Neural cell (in vitro differentiated cells): ENCODE measurements at regions not wholly inside any gene's neighbourhood (a gene's known extent, or its start where the extent isn't known, plus 50 kb on each side); places are given as distances from the start of the nearest gene placed in this dataset.

Experiments
- H2AFZ ChIP-seq: fragments of 200-600, 300-800 bp; sonication (generic), shearing (Covaris generic); 2 replicates; pipeline ENCODE4 v1.6.0; 2014; ENCODE audit warnings: low read depth, mild to moderate bottlenecking, antibody characterized with exemption, low read length, moderate library complexity
- H3F3A ChIP-seq: fragments of 200-600 bp; shearing (Covaris generic); 2 replicates; pipeline ENCODE4 v1.6.1; 2016; ENCODE audit warnings: mild to moderate bottlenecking, moderate library complexity, mixed read lengths, antibody characterized with exemption, low read length; ENCODE audit not compliant: insufficient read depth, poor library complexity, severe bottlenecking
- H3K27ac ChIP-seq: fragments of 200-600, 300-800 bp; sonication (generic), shearing (Covaris generic); 2 replicates; pipeline ENCODE4 v1.5.1; 2014; ENCODE audit warnings: mild to moderate bottlenecking, low read length, moderate library complexity
- H3K27me3 ChIP-seq: fragments of 300-800, 200-600 bp; sonication (generic), shearing (Covaris generic); 2 replicates; pipeline ENCODE4 v1.6.0; 2014; ENCODE audit warnings: mild to moderate bottlenecking, low read depth, low read length, moderate library complexity; ENCODE audit not compliant: insufficient read depth
- H3K36me3 ChIP-seq: fragments of 300-800, 200-600 bp; sonication (generic), shearing (Covaris generic); 2 replicates; pipeline ENCODE4 v1.5.1; 2014; ENCODE audit warnings: mild to moderate bottlenecking, antibody characterized with exemption, low read length, moderate library complexity; ENCODE audit not compliant: insufficient read depth
- H3K4me2 ChIP-seq: fragments of 300-800, 200-600 bp; sonication (generic), shearing (Covaris generic); 2 replicates; pipeline ENCODE4 v1.6.0; 2014; ENCODE audit warnings: mild to moderate bottlenecking, low read length
- H3K4me3 ChIP-seq: fragments of 300-800, 200-600 bp; sonication (generic), shearing (Covaris generic); 2 replicates; pipeline ENCODE4 v1.5.1; 2014; ENCODE audit warnings: mild to moderate bottlenecking, low read length, moderate library complexity
- H3K79me2 ChIP-seq: fragments of 200-600 bp; shearing (Covaris generic); replicated peaks from 2 replicates; pipeline ENCODE4 v1.6.0; 2014; ENCODE audit warnings: mild to moderate bottlenecking, low read length, moderate library complexity; ENCODE audit not compliant: insufficient read depth
- H3K9ac ChIP-seq: fragments of 300-800, 200-600 bp; sonication (generic), shearing (Covaris generic); 2 replicates; pipeline ENCODE4 v1.6.1; 2016; ENCODE audit warnings: mild to moderate bottlenecking, low read length, mixed read lengths
- H3K9me2 ChIP-seq: fragments of 200-600 bp; shearing (Covaris generic); 2 replicates; pipeline ENCODE4 v1.6.1; 2016; ENCODE audit warnings: mild to moderate bottlenecking, low read length, mixed read lengths; ENCODE audit not compliant: insufficient read depth
- H3K9me3 ChIP-seq: fragments of 200-600, 300-800 bp; sonication (generic), shearing (Covaris generic); 2 replicates; pipeline ENCODE4 v1.6.1; 2016; ENCODE audit warnings: mild to moderate bottlenecking, mixed run types, low read length, moderate library complexity, mixed read lengths
- H4K20me1 ChIP-seq: fragments of 200-600 bp; shearing (Covaris generic); 2 replicates; pipeline ENCODE4 v1.6.1; 2016; ENCODE audit warnings: mild to moderate bottlenecking, mixed run types; ENCODE audit not compliant: insufficient read depth
- EP300 ChIP-seq: fragments of 450-650 bp; conservative IDR thresholded peaks from 2 replicates; pipeline ENCODE4 v1.6.1; 2014; ENCODE audit warnings: antibody characterized with exemption, mild to moderate bottlenecking, moderate library complexity; ENCODE audit not compliant: poor library complexity, severe bottlenecking
- EZH2 ChIP-seq: fragments of 200-600, 300-800 bp; shearing (Covaris generic), sonication (generic); IDR thresholded peaks from 2 replicates; pipeline ENCODE4 v1.6.1; 2014; ENCODE audit warnings: antibody characterized with exemption, low read length, borderline replicate concordance, mild to moderate bottlenecking; ENCODE audit not compliant: insufficient read depth, poor library complexity, severe bottlenecking
- MXI1 ChIP-seq: fragments of 450-650 bp; conservative IDR thresholded peaks from 2 replicates; pipeline ENCODE4 v1.6.1; 2014; ENCODE audit warnings: antibody characterized with exemption, mild to moderate bottlenecking; ENCODE audit not compliant: poor library complexity, severe bottlenecking
- POLR2AphosphoS5 ChIP-seq: IDR thresholded peaks from 2 replicates; pipeline ENCODE4 v1.6.1; 2012
- RAD21 ChIP-seq: fragments of 450-650 bp; conservative IDR thresholded peaks from 2 replicates; pipeline ENCODE4 v1.6.1; 2014; ENCODE audit warnings: antibody characterized with exemption, mild to moderate bottlenecking, moderate library complexity
- SMC3 ChIP-seq: fragments of 450-650 bp; conservative IDR thresholded peaks from 2 replicates; pipeline ENCODE4 v1.6.1; 2014; ENCODE audit warnings: antibody characterized with exemption, mild to moderate bottlenecking, moderate library complexity; ENCODE audit not compliant: poor library complexity
- TAF1 ChIP-seq: IDR thresholded peaks from 2 replicates; pipeline ENCODE4 v1.6.1; 2012; ENCODE audit warnings: low read depth
- TF ChIP-seq, protein P1 (sequence below): IDR thresholded peaks from 2 replicates; pipeline ENCODE4 v1.6.1; 2012; ENCODE audit warnings: borderline replicate concordance
- TF ChIP-seq, protein P2 (sequence below): fragments of 450-650 bp; IDR thresholded peaks from 2 replicates; pipeline ENCODE4 v1.5.1; 2014; ENCODE audit warnings: antibody characterized with exemption, mild to moderate bottlenecking, moderate library complexity; ENCODE audit not compliant: poor library complexity, severe bottlenecking

DNA sequence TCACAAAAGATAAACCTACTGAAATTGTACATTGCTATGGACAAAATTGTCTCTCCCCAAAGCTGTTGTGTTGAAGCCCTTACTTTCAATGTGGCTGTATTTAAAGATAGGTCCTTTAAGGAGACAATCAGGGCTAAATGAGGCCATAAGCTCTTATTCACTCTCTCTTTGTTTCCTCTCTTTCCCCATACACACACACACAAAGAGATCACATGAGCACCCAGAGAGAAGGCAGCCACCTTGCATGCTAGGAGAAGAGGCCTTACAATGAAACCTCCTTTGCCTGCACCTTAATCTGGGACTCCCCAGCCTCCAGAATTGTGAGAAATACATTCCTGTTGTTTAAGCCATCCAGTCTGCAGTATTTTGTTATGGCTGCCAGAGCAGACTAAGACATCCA is 1295.6 kb upstream of the CDH6 start:
- Histone ChIP-seq H3K9me3 (no peaks in the 10 kb centered on the region), H2AFZ (no peak overlapping the region), H3K27me3 (no peaks in the 10 kb centered on the region), H3K9me2 (no peaks in the 10 kb centered on the region), H3K27ac (no peak overlapping the region), H3K4me2 (no peak overlapping the region), H3K4me3 (no peak overlapping the region), H4K20me1 (no peaks in the 10 kb centered on the region), H3K36me3 (no peaks in the 10 kb centered on the region), H3K9ac (no peak overlapping the region), H3K79me2 (no peaks in the 10 kb centered on the region), H3F3A (no peaks in the 10 kb centered on the region)
- TF ChIP-seq EP300 (no peak), MXI1 (no peak), POLR2AphosphoS5 (no peak)
- TF ChIP-seq, protein P1, sequence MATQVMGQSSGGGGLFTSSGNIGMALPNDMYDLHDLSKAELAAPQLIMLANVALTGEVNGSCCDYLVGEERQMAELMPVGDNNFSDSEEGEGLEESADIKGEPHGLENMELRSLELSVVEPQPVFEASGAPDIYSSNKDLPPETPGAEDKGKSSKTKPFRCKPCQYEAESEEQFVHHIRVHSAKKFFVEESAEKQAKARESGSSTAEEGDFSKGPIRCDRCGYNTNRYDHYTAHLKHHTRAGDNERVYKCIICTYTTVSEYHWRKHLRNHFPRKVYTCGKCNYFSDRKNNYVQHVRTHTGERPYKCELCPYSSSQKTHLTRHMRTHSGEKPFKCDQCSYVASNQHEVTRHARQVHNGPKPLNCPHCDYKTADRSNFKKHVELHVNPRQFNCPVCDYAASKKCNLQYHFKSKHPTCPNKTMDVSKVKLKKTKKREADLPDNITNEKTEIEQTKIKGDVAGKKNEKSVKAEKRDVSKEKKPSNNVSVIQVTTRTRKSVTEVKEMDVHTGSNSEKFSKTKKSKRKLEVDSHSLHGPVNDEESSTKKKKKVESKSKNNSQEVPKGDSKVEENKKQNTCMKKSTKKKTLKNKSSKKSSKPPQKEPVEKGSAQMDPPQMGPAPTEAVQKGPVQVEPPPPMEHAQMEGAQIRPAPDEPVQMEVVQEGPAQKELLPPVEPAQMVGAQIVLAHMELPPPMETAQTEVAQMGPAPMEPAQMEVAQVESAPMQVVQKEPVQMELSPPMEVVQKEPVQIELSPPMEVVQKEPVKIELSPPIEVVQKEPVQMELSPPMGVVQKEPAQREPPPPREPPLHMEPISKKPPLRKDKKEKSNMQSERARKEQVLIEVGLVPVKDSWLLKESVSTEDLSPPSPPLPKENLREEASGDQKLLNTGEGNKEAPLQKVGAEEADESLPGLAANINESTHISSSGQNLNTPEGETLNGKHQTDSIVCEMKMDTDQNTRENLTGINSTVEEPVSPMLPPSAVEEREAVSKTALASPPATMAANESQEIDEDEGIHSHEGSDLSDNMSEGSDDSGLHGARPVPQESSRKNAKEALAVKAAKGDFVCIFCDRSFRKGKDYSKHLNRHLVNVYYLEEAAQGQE: no peak

DNA sequence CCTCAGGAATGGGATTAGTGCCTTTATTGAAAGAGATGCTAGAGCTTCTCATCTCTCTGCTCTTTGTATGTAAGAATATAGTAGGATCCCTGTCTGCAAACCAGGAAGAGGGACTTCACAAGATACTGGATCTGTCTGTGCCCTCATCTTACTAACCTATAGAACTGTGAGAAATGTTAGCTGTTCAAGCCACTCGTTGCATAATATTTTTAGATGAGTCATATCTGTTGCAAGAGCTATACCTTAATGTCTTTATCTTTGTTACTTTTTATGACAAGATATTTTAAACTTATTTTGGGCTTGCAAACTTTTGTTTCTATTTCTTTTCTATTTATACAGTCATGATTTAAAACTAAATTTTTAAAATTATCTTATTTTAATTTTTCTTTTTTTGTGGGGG is 1296.8 kb upstream of the CDH6 start:
- no peaks in the 10 kb centered on the region for H3K36me3 ChIP-seq
- H3K27ac ChIP-seq: no peak overlapping the region
- TF ChIP-seq POLR2AphosphoS5 (no peak), SMC3 (no peak), EP300 (no peak), MXI1 (no peak), TAF1 (no peak), EZH2 (no peak), RAD21 (no peak)
- TF ChIP-seq, protein P2, sequence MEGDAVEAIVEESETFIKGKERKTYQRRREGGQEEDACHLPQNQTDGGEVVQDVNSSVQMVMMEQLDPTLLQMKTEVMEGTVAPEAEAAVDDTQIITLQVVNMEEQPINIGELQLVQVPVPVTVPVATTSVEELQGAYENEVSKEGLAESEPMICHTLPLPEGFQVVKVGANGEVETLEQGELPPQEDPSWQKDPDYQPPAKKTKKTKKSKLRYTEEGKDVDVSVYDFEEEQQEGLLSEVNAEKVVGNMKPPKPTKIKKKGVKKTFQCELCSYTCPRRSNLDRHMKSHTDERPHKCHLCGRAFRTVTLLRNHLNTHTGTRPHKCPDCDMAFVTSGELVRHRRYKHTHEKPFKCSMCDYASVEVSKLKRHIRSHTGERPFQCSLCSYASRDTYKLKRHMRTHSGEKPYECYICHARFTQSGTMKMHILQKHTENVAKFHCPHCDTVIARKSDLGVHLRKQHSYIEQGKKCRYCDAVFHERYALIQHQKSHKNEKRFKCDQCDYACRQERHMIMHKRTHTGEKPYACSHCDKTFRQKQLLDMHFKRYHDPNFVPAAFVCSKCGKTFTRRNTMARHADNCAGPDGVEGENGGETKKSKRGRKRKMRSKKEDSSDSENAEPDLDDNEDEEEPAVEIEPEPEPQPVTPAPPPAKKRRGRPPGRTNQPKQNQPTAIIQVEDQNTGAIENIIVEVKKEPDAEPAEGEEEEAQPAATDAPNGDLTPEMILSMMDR: no peak
- TF ChIP-seq, protein P1: no peak
- no peak overlapping the region for H3K9ac ChIP-seq
- no peaks in the 10 kb centered on the region for H4K20me1 ChIP-seq
- no peaks in the 10 kb centered on the region for H3K9me3 ChIP-seq
- H3K27me3 ChIP-seq: no peaks in the 10 kb centered on the region
- H3K79me2 ChIP-seq: no peaks in the 10 kb centered on the region
- H3K4me2 ChIP-seq: no peak overlapping the region
- H2AFZ ChIP-seq: no peak overlapping the region
- no peak overlapping the region for H3K4me3 ChIP-seq
- H3F3A ChIP-seq: no peaks in the 10 kb centered on the region
- H3K9me2 ChIP-seq: no peaks in the 10 kb centered on the region
